H9 (cell line): ENCODE measurements at regions not wholly inside any gene's neighbourhood (a gene's known extent, or its start where the extent isn't known, plus 50 kb on each side); places are given as distances from the start of the nearest gene placed in this dataset.

Experiments used
- DNase-seq: peaks from one replicate; pipeline ENCODE4 v3.0.0-alpha.2; 2017
- H2AFZ ChIP-seq: one replicate; pipeline ENCODE4 v1.6.1; 2013; ENCODE audit warnings: mild to moderate bottlenecking, low read length, control low read depth, moderate library complexity
- H2AK5ac ChIP-seq: 2 replicates; pipeline ENCODE4 v1.6.1; 2013; ENCODE audit warnings: low read length, control low read depth, mixed read lengths; ENCODE audit not compliant: insufficient read length
- H2BK120ac ChIP-seq: one replicate; pipeline ENCODE4 v1.6.1; 2013; ENCODE audit warnings: low read depth, mild to moderate bottlenecking, low read length, control low read depth, inconsistent platforms; ENCODE audit not compliant: poor library complexity, severe bottlenecking
- H2BK12ac ChIP-seq: 2 replicates; pipeline ENCODE4 v1.6.1; 2013; ENCODE audit warnings: low read length, control low read depth, mixed read lengths, low read depth; ENCODE audit not compliant: insufficient read length
- H2BK15ac ChIP-seq: 2 replicates; pipeline ENCODE4 v1.6.1; 2013; ENCODE audit warnings: low read depth, low read length, control low read depth
- H2BK20ac ChIP-seq: one replicate; pipeline ENCODE4 v1.6.1; 2013; ENCODE audit warnings: low read depth, mild to moderate bottlenecking, low read length, control low read depth, inconsistent platforms; ENCODE audit not compliant: poor library complexity, severe bottlenecking
- H2BK5ac ChIP-seq: 2 replicates; pipeline ENCODE4 v1.6.1; 2013; ENCODE audit warnings: low read length, control low read depth, mixed read lengths; ENCODE audit not compliant: insufficient read length
- H3K14ac ChIP-seq: 2 replicates; pipeline ENCODE4 v1.6.1; 2013; ENCODE audit warnings: low read length, control low read depth; ENCODE audit not compliant: insufficient read depth
- H3K18ac ChIP-seq: 2 replicates; pipeline ENCODE4 v1.6.1; 2013; ENCODE audit warnings: low read depth, mild to moderate bottlenecking, mixed read lengths, low read length, control low read depth; ENCODE audit not compliant: insufficient read length
- H3K23ac ChIP-seq: 2 replicates; pipeline ENCODE4 v1.6.1; 2013; ENCODE audit warnings: low read length, control low read depth, mixed read lengths, low read depth; ENCODE audit not compliant: insufficient read length
- H3K23me2 ChIP-seq: 2 replicates; pipeline ENCODE4 v1.6.1; 2013; ENCODE audit warnings: low read depth, mild to moderate bottlenecking, mixed read lengths, low read length, control low read depth; ENCODE audit not compliant: insufficient read length, poor library complexity, severe bottlenecking
- H3K27ac ChIP-seq: 2 replicates; pipeline ENCODE4 v1.5.1; 2013; ENCODE audit warnings: low read length, control low read depth, mixed read lengths, low read depth; ENCODE audit not compliant: insufficient read length
- H3K27me3 ChIP-seq: 2 replicates; pipeline ENCODE4 v1.6.1; 2013; ENCODE audit warnings: low read length, control low read depth, inconsistent platforms; ENCODE audit not compliant: insufficient read depth
- H3K4ac ChIP-seq: 2 replicates; pipeline ENCODE4 v1.6.1; 2013; ENCODE audit warnings: low read depth, mild to moderate bottlenecking, control low read depth, inconsistent platforms, low read length, moderate library complexity
- H3K4me1 ChIP-seq: 2 replicates; pipeline ENCODE4 v1.6.1; 2013; ENCODE audit warnings: low read length, control low read depth, inconsistent platforms; ENCODE audit not compliant: insufficient read depth
- H3K4me2 ChIP-seq: 2 replicates; pipeline ENCODE4 v1.6.1; 2013; ENCODE audit warnings: low read length, control low read depth, mixed read lengths; ENCODE audit not compliant: insufficient read length, insufficient read depth
- H3K56ac ChIP-seq: 2 replicates; pipeline ENCODE4 v1.6.1; 2013; ENCODE audit warnings: low read depth, mild to moderate bottlenecking, mixed read lengths, low read length, control low read depth; ENCODE audit not compliant: insufficient read length
- H3K79me1 ChIP-seq: 2 replicates; pipeline ENCODE4 v1.6.1; 2013; ENCODE audit warnings: low read depth, mild to moderate bottlenecking, moderate library complexity, low read length, control low read depth, inconsistent platforms; ENCODE audit not compliant: insufficient read depth, poor library complexity, severe bottlenecking
- H3K79me2 ChIP-seq: 2 replicates; pipeline ENCODE4 v1.6.1; 2013; ENCODE audit warnings: low read length, control low read depth, inconsistent platforms; ENCODE audit not compliant: insufficient read depth
- H3K9ac ChIP-seq: 2 replicates; pipeline ENCODE4 v1.6.1; 2013; ENCODE audit warnings: low read length, control low read depth, mixed read lengths; ENCODE audit not compliant: insufficient read length; ENCODE audit errors: extremely low read depth
- H3K9me3 ChIP-seq: one replicate; pipeline ENCODE4 v1.6.1; 2013; ENCODE audit warnings: low read depth, low read length, inconsistent platforms; ENCODE audit not compliant: control insufficient read depth
- H3T11ph ChIP-seq: one replicate; pipeline ENCODE4 v1.6.1; 2013; ENCODE audit warnings: mild to moderate bottlenecking, low read length, control low read depth, inconsistent platforms
- H4K20me1 ChIP-seq: one replicate; pipeline ENCODE4 v1.6.1; 2013; ENCODE audit not compliant: control insufficient read depth, insufficient read length, insufficient read depth
- H4K5ac ChIP-seq: 2 replicates; pipeline ENCODE4 v1.6.1; 2013; ENCODE audit warnings: low read depth, mild to moderate bottlenecking, mixed read lengths, low read length, control low read depth; ENCODE audit not compliant: insufficient read length
- H4K8ac ChIP-seq: replicated peaks from 2 replicates; pipeline ENCODE4 v1.6.1; 2013; ENCODE audit warnings: low read length, control low read depth, mixed read lengths, low read depth; ENCODE audit not compliant: insufficient read length
- H4K91ac ChIP-seq: 2 replicates; pipeline ENCODE4 v1.6.1; 2013; ENCODE audit warnings: low read depth, mild to moderate bottlenecking, moderate library complexity, mixed read lengths, low read length, control low read depth; ENCODE audit not compliant: insufficient read length
- H3K27ac Mint-ChIP-seq, 3 experiments: 2 replicates in 2 of 3; 3 replicates in 1 of 3; pipeline ENCODE4 v1.8.0; 2020 to 2021; ENCODE audit warnings: mixed read lengths in 3 of 3, mild to moderate bottlenecking in 1 of 3, moderate library complexity in 1 of 3
- H3K27me3 Mint-ChIP-seq: 2 replicates; pipeline ENCODE4 v1.8.0; 2021; ENCODE audit warnings: low read depth, mild to moderate bottlenecking, moderate library complexity, mixed read lengths
- H3K36me3 Mint-ChIP-seq, 3 experiments: 2 replicates in 2 of 3; 3 replicates in 1 of 3; pipeline ENCODE4 v1.8.0; 2020 to 2021; ENCODE audit warnings: low read depth in 3 of 3, mixed read lengths in 3 of 3; ENCODE audit not compliant: insufficient read depth in 1 of 3
- H3K4me1 Mint-ChIP-seq, 2 experiments: 2 replicates each; pipeline ENCODE4 v1.8.0; 2020; ENCODE audit warnings: mixed read lengths in 2 of 2
- H3K4me3 Mint-ChIP-seq, 2 experiments: 2 replicates in 1 of 2; 3 replicates in 1 of 2; pipeline ENCODE4 v1.8.0; 2020 to 2021; ENCODE audit warnings: mild to moderate bottlenecking in 2 of 2, mixed read lengths in 2 of 2, moderate library complexity in 1 of 2
- H3K9me3 Mint-ChIP-seq, 2 experiments: 2 replicates in 1 of 2; 3 replicates in 1 of 2; pipeline ENCODE4 v1.8.0; 2020; ENCODE audit warnings: mild to moderate bottlenecking in 2 of 2, mixed read lengths in 2 of 2, moderate library complexity in 1 of 2
- WGBS: extraction: QIAGEN DNeasy Blood & Tissue Kit; methylation state at CpG from one replicate; pipeline ENCODE4 v1.1.7; 2013; ENCODE audit warnings: missing lambda C conversion rate, low lambda C conversion rate, mixed read lengths; ENCODE audit not compliant: insufficient read length; ENCODE audit errors: extremely low coverage; 5-methylcytosine and 5-hydroxymethylcytosine counted together
- TF ChIP-seq, protein P1 (sequence below): fragments of 200-600 bp; sonication (generic); conservative IDR thresholded peaks from 3 replicates; pipeline ENCODE4 v1.8.0; 2021; ENCODE audit warnings: antibody characterized with exemption, mild to moderate bottlenecking

DNA sequence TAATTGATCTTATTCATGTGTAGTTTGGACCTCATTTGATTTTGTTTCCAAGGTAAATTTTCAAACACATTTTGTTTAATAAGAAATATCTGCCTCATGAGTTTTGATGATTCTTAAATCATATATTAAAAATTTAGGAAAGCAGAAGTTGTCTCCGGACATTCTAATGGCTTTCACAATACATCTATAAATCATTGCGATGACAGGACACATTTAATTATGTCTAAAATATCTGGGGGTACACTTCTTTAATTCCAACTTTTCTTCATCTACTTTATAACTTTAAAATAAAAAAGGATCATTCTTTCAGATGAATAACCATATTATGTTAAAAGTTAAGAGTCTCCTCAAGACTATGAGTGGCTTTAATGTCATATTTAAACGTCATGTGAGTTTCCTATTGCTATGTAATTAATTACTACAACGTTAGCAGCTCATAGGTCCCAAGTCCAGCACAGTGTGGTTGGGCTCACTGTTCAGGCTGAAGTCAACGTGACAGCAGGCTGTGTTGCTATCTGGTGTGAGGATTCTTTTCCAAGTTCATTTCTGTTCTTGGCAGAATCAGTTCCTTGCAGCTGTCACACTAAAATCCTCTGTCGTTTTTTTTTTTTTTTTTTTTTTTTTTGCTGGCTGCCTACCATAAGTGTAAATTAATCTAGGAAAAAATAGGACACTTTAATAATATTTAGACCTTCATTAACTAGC is 893.5 kb downstream of the LTN1 start:
- Histone ChIP-seq H3K23me2 (no peaks in the 10 kb centered on the region), H2AFZ (no peak overlapping the region), H3K4ac (no peak overlapping the region), H4K91ac (no peak overlapping the region), H3K9me3 (no peaks in the 10 kb centered on the region), H2BK12ac (no peak overlapping the region), H3T11ph (no peak overlapping the region), H3K79me2 (no peaks in the 10 kb centered on the region), H3K18ac (no peak overlapping the region), H3K14ac (no peak overlapping the region), H4K20me1 (no peaks in the 10 kb centered on the region), H2BK120ac (no peak overlapping the region), H3K4me2 (no peak overlapping the region), H2BK15ac (no peak overlapping the region), H3K27ac (no peak overlapping the region), H3K56ac (no peak overlapping the region), H3K79me1 (no peaks in the 10 kb centered on the region), H4K5ac (no peak overlapping the region), H2BK5ac (no peak overlapping the region), H2BK20ac (no peak overlapping the region), H3K4me1 (no peaks in the 10 kb centered on the region), H3K9ac (no peak overlapping the region), H3K23ac (no peak overlapping the region), H2AK5ac (no peak overlapping the region), H3K27me3 (no peaks in the 10 kb centered on the region), H4K8ac (no peak overlapping the region)
- no CpG with 5 or more reads among the region's 6 CpGs for WGBS
- H3K9me3 Mint-ChIP-seq = no peaks in the 10 kb centered on the region
- TF ChIP-seq, protein P1, sequence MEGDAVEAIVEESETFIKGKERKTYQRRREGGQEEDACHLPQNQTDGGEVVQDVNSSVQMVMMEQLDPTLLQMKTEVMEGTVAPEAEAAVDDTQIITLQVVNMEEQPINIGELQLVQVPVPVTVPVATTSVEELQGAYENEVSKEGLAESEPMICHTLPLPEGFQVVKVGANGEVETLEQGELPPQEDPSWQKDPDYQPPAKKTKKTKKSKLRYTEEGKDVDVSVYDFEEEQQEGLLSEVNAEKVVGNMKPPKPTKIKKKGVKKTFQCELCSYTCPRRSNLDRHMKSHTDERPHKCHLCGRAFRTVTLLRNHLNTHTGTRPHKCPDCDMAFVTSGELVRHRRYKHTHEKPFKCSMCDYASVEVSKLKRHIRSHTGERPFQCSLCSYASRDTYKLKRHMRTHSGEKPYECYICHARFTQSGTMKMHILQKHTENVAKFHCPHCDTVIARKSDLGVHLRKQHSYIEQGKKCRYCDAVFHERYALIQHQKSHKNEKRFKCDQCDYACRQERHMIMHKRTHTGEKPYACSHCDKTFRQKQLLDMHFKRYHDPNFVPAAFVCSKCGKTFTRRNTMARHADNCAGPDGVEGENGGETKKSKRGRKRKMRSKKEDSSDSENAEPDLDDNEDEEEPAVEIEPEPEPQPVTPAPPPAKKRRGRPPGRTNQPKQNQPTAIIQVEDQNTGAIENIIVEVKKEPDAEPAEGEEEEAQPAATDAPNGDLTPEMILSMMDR = no peak
- H3K27me3 Mint-ChIP-seq = no peaks in the 10 kb centered on the region
- no peak overlapping the region for H3K4me3 Mint-ChIP-seq
- H3K36me3 Mint-ChIP-seq = no peaks in the 10 kb centered on the region
- H3K27ac Mint-ChIP-seq = no peak overlapping the region
- H3K4me1 Mint-ChIP-seq = no peaks in the 10 kb centered on the region
- DNase-seq = no peak
